ENCODE measurements at regions not wholly inside any gene's neighbourhood (a gene's known extent, or its start where the extent isn't known, plus 50 kb on each side); places are given as distances from the start of the nearest gene placed in this dataset.

DNA sequence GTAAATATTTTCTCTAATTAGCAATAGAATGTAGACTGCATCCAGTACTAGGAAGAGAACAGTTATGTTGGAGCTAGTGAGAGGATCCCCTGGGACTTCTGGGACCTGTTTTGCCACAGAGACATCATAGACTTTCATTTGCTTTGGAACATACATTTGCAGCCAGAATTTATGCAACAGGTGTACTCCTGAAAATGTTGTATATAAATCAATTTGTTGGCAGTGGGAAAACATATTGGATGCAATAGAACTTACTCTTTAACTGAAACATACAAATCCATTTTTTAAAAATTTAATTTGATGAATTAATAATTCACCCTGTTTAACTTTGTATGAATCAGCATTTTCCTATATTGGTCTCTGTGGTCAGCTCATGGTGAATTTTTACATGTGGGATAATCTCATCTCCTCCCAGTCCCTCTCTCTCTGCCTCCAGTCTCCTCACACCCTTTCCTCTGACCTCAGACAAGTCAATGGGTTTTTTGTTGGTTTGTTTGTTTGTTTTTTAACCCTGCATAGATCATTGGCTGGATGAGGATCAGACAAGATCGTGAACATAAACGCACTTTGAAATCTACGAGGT, 263.0 kb downstream of the LPIN1 start:
- TF ChIP-seq, protein P1, sequence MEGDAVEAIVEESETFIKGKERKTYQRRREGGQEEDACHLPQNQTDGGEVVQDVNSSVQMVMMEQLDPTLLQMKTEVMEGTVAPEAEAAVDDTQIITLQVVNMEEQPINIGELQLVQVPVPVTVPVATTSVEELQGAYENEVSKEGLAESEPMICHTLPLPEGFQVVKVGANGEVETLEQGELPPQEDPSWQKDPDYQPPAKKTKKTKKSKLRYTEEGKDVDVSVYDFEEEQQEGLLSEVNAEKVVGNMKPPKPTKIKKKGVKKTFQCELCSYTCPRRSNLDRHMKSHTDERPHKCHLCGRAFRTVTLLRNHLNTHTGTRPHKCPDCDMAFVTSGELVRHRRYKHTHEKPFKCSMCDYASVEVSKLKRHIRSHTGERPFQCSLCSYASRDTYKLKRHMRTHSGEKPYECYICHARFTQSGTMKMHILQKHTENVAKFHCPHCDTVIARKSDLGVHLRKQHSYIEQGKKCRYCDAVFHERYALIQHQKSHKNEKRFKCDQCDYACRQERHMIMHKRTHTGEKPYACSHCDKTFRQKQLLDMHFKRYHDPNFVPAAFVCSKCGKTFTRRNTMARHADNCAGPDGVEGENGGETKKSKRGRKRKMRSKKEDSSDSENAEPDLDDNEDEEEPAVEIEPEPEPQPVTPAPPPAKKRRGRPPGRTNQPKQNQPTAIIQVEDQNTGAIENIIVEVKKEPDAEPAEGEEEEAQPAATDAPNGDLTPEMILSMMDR (IDR thresholded peaks at IDR 0.05): no peak
- TF ChIP-seq POLR2A (IDR thresholded peaks at IDR 0.05): no peak
- no peak for TF ChIP-seq POLR2AphosphoS5 (IDR thresholded peaks at IDR 0.05)
- TF ChIP-seq EP300 (IDR thresholded peaks at IDR 0.05): no peak
